ENCODE measurements at regions not wholly inside any gene's neighbourhood (a gene's known extent, or its start where the extent isn't known, plus 50 kb on each side); places are given as distances from the start of the nearest gene placed in this dataset.

- no peak for TF ChIP-seq POLR2A (IDR thresholded peaks at IDR 0.05; ENCODE audit: low read depth, low read length)
- no peak for TF ChIP-seq TAF1 (IDR thresholded peaks at IDR 0.05; ENCODE audit: low read depth, low read length)
- no peak for TF ChIP-seq SPI1 (IDR thresholded peaks at IDR 0.05; ENCODE audit: low read depth, low read length)
- TF ChIP-seq POLR2AphosphoS5 (IDR thresholded peaks at IDR 0.05; ENCODE audit: low read depth, low read length) = no peak
- no peak for TF ChIP-seq POU2F2 (IDR thresholded peaks at IDR 0.05; ENCODE audit: low read depth, low read length)
- TF ChIP-seq PAX5 (IDR thresholded peaks at IDR 0.05; ENCODE audit: insufficient read depth, low read length, severe bottlenecking) = no peak
These were observed 241.6 kb downstream of the TACR3 start for GRCh38 chr4:103478210-103478609.

Measured in GM12891 (cell line).